NT2/D1 (cell line): ENCODE measurements at regions not wholly inside any gene's neighbourhood (a gene's known extent, or its start where the extent isn't known, plus 50 kb on each side); places are given as distances from the start of the nearest gene placed in this dataset.
"Not testable (repeated sequence)": the region's sequence is repeated elsewhere in the genome, so short reads cannot be mapped to it uniquely, and the experiment has no call there.

ENCODE experiments used
- SUZ12 ChIP-seq: IDR thresholded peaks from 2 replicates; pipeline ENCODE4 v1.6.1; 2011; ENCODE audit not compliant: insufficient read length, insufficient read depth; ENCODE audit errors: extremely low read depth
- YY1 ChIP-seq: IDR thresholded peaks from 2 replicates; pipeline ENCODE4 v1.6.1; 2011; ENCODE audit not compliant: insufficient read length, insufficient read depth
- ZNF274 ChIP-seq: IDR thresholded peaks from 2 replicates; pipeline ENCODE4 v1.6.1; 2011; ENCODE audit warnings: mild to moderate bottlenecking, low read depth, low read length

DNA sequence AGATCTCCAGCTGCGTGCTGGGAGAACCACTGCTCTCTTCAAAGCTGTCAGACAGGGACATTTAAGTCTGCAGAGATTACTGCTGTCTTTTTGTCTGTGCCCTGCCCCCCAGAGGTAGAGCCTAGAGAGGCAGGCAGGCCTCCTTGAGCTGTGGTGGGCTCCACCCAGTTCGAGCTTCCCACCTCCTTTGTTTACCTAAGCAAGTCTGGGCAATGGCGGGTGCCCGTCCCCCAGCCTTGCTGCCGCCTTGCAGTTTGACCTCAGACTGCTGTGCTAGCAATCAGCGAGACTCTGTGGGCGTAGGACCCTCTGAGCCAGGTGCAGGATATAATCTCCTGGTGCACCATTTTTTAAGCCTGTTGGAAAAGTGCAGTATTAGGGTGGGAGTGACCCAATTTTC, 128.6 kb downstream of the ACTR3 start:
- TF ChIP-seq SUZ12, YY1, ZNF274: not testable (repeated sequence)
